HL-60 (cell line): ENCODE measurements at regions not wholly inside any gene's neighbourhood (a gene's known extent, or its start where the extent isn't known, plus 50 kb on each side); places are given as distances from the start of the nearest gene placed in this dataset.

ENCODE experiments used
- DNase-seq, 2 experiments: peaks; one replicate each; pipeline ENCODE4 v3.0.0-alpha.2; 2010 to 2020; ENCODE audit warnings: low read depth in 1 of 2, low spot score in 1 of 2
- H3K27ac ChIP-seq: fragments of 250-450 bp; sonication (Bioruptor Pico); replicated peaks from 2 replicates; pipeline ENCODE4 v1.5.1; 2020; ENCODE audit warnings: mild to moderate bottlenecking, moderate library complexity
- H3K27me3 ChIP-seq: fragments of 250-450 bp; sonication (Bioruptor Pico); 2 replicates; pipeline ENCODE4 v1.5.1; 2021; ENCODE audit warnings: mild to moderate bottlenecking, moderate library complexity; ENCODE audit not compliant: insufficient read depth, poor library complexity, severe bottlenecking
- H3K4me3 ChIP-seq: replicated peaks from 2 replicates; pipeline ENCODE4 v1.5.1; 2011; ENCODE audit warnings: mild to moderate bottlenecking, control low read depth, low read length; ENCODE audit not compliant: insufficient read depth
- CTCF ChIP-seq: IDR thresholded peaks from one replicate; pipeline ENCODE4 v1.5.1; 2011; ENCODE audit warnings: low read length, control low read depth, inconsistent platforms; ENCODE audit not compliant: insufficient read depth
- GABPA ChIP-seq: IDR thresholded peaks from 2 replicates; pipeline ENCODE4 v1.6.1; 2012; ENCODE audit warnings: low read depth
- POLR2AphosphoS5 ChIP-seq: IDR thresholded peaks from 2 replicates; pipeline ENCODE4 v1.6.1; 2012; ENCODE audit warnings: low read depth
- REST ChIP-seq: IDR thresholded peaks from 2 replicates; pipeline ENCODE4 v1.6.1; 2012; ENCODE audit warnings: low read depth; ENCODE audit not compliant: insufficient replicate concordance
- SPI1 ChIP-seq: IDR thresholded peaks from 2 replicates; pipeline ENCODE4 v1.6.1; 2012; ENCODE audit warnings: low read depth, mild to moderate bottlenecking, borderline replicate concordance

- no peak overlapping the region for H3K4me3 ChIP-seq
- TF ChIP-seq REST, result no peak
- no peak for TF ChIP-seq SPI1
- TF ChIP-seq POLR2AphosphoS5, result no peak
- no peak for TF ChIP-seq CTCF
- TF ChIP-seq GABPA, result no peak
- no peak for DNase-seq
- no peak overlapping the region for H3K27ac ChIP-seq
- H3K27me3 ChIP-seq, result no peaks in the 10 kb centered on the region
Measured at GRCh38 chr22:27132400-27132799, 475.0 kb downstream of the MIAT start.

GRCh38 chr22:27133019-27133431, 475.6 kb downstream of the MIAT start:
- Histone ChIP-seq H3K27me3 (no peaks in the 10 kb centered on the region), H3K4me3 (no peak overlapping the region), H3K27ac (no peak overlapping the region)
- DNase-seq, result peak in 1 of 2 experiments; percentile 40
- TF ChIP-seq REST (no peak), CTCF (no peak), SPI1 (0 out of 2 replicates have a peak, but pooled peaks have one; percentile 36), GABPA (no peak), POLR2AphosphoS5 (no peak)

GRCh38 chr22:27133681-27134314, 476.4 kb downstream of the MIAT start:
- Histone ChIP-seq H3K27ac (peak overlapping the region; percentile 62), H3K27me3 (no peaks in the 10 kb centered on the region), H3K4me3 (no peak overlapping the region)
- no peak for DNase-seq
- TF ChIP-seq GABPA (no peak), POLR2AphosphoS5 (no peak), SPI1 (no peak), CTCF (no peak), REST (no peak)
